GM10248 (cell line): ENCODE measurements at regions not wholly inside any gene's neighbourhood (a gene's known extent, or its start where the extent isn't known, plus 50 kb on each side); places are given as distances from the start of the nearest gene placed in this dataset.

Source experiments
- CTCF ChIA-PET: fragments of 300-600 bp; sonication (Branson Sonifier 250); formaldehyde crosslinking; extraction: SDS; loops from one replicate; lab custom pipeline; 2021; ENCODE audit warnings: antibody characterized with exemption; lab: Yijun Ruan, JAX
- POLR2A ChIA-PET: fragments of 350-650 bp; sonication (Branson Sonifier 250); formaldehyde crosslinking; extraction: SDS; loops from one replicate; lab custom pipeline; 2020; ENCODE audit warnings: antibody characterized with exemption; lab: Yijun Ruan, JAX
- DNase-seq: peaks from one replicate; pipeline ENCODE4 v3.0.0; 2012; ENCODE audit errors: extremely low spot score
- CTCF ChIP-seq: IDR thresholded peaks from 2 replicates; pipeline ENCODE4 v1.5.1; 2012; ENCODE audit warnings: mild to moderate bottlenecking, low read depth; ENCODE audit errors: extremely low read depth, missing control alignments, control extremely low read depth

GRCh38 chrX:120697053-120697452 is 67.2 kb upstream of the C1GALT1C1 start:
- ChIA-PET POLR2A (no interaction called here), CTCF (no interaction called here)
- DNase-seq = no peak
- TF ChIP-seq CTCF = no peak

GRCh38 chrX:120692319-120692718 is 62.5 kb upstream of the C1GALT1C1 start:
- no peak for DNase-seq
- TF ChIP-seq CTCF = no peak
- ChIA-PET CTCF (no interaction called here), POLR2A (no interaction called here)

GRCh38 chrX:120690941-120691340 is 61.1 kb upstream of the C1GALT1C1 start:
- no peak for DNase-seq
- TF ChIP-seq CTCF = no peak
- ChIA-PET CTCF (interaction anchor here (1.4 kb wide), 1 partner anchor 10 kb away, joined by 4 read pairs; no protein-coding TSS in a partner anchor), POLR2A (no interaction called here)

GRCh38 chrX:120690344-120690743 is 60.5 kb upstream of the C1GALT1C1 start:
- CTCF ChIA-PET = interaction anchor here (0.7 to 1.4 kb wide), 2 partner anchors 9 to 30 kb away, joined by 3 to 4 read pairs; no protein-coding TSS in a partner anchor
- POLR2A ChIA-PET = no interaction called here
- TF ChIP-seq CTCF = no peak
- DNase-seq = no peak

- TF ChIP-seq CTCF = no peak
- ChIA-PET CTCF (no interaction called here), POLR2A (no interaction called here)
- no peak for DNase-seq
These were observed 50.2 kb upstream of the C1GALT1C1 start for GRCh38 chrX:120680090-120680489.
